MM.1S (cell line): ENCODE measurements at regions not wholly inside any gene's neighbourhood (a gene's known extent, or its start where the extent isn't known, plus 50 kb on each side); places are given as distances from the start of the nearest gene placed in this dataset.

Experiments used
- DNase-seq: peaks from one replicate; pipeline ENCODE4 v3.0.0-alpha.2; 2015
- H2AFZ ChIP-seq: fragments of 300-600 bp; sonication (generic); 2 replicates; pipeline ENCODE4 v1.6.0; 2016; ENCODE audit warnings: antibody characterized with exemption, low read length
- H3F3A ChIP-seq: fragments of 300-600 bp; sonication (generic); 2 replicates; pipeline ENCODE4 v1.6.1; 2016; ENCODE audit warnings: mild to moderate bottlenecking, antibody characterized with exemption, low read length, moderate library complexity, mixed read lengths; ENCODE audit not compliant: insufficient read depth
- H3K27ac ChIP-seq: fragments of 300-600 bp; sonication (generic); 2 replicates; pipeline ENCODE4 v1.5.1; 2016; ENCODE audit warnings: mild to moderate bottlenecking, low read length
- H3K27me3 ChIP-seq: fragments of 300-600 bp; sonication (generic); replicated peaks from 2 replicates; pipeline ENCODE4 v1.6.0; 2016; ENCODE audit warnings: low read length; ENCODE audit not compliant: insufficient read depth
- H3K36me3 ChIP-seq: fragments of 300-600 bp; sonication (generic); replicated peaks from 2 replicates; pipeline ENCODE4 v1.6.1; 2016; ENCODE audit warnings: mild to moderate bottlenecking, low read length, mixed read lengths; ENCODE audit not compliant: insufficient read depth
- H3K4me1 ChIP-seq: fragments of 300-600 bp; sonication (generic); 2 replicates; pipeline ENCODE4 v1.6.1; 2016; ENCODE audit warnings: low read length, mixed read lengths
- H3K4me2 ChIP-seq: fragments of 300-600 bp; sonication (generic); 2 replicates; pipeline ENCODE4 v1.6.0; 2016; ENCODE audit warnings: low read depth, low read length
- H3K4me3 ChIP-seq: fragments of 300-600 bp; sonication (generic); 2 replicates; pipeline ENCODE4 v1.5.1; 2016; ENCODE audit warnings: low read length, mixed read lengths
- H3K79me2 ChIP-seq: fragments of 300-600 bp; sonication (generic); 2 replicates; pipeline ENCODE4 v1.6.1; 2016; ENCODE audit warnings: mixed run types, low read length, mixed read lengths
- H3K9ac ChIP-seq: fragments of 300-600 bp; sonication (generic); 2 replicates; pipeline ENCODE4 v1.6.1; 2016; ENCODE audit warnings: low read length, mixed read lengths
- H3K9me2 ChIP-seq: fragments of 300-600 bp; sonication (generic); replicated peaks from 2 replicates; pipeline ENCODE4 v1.6.1; 2016; ENCODE audit warnings: mild to moderate bottlenecking, low read length, mixed read lengths; ENCODE audit not compliant: insufficient read depth
- H3K9me3 ChIP-seq: fragments of 300-600 bp; sonication (generic); replicated peaks from 2 replicates; pipeline ENCODE4 v1.6.1; 2016; ENCODE audit warnings: mild to moderate bottlenecking, low read length, mixed read lengths; ENCODE audit not compliant: insufficient read depth
- H4K20me1 ChIP-seq: fragments of 300-600 bp; sonication (generic); 2 replicates; pipeline ENCODE4 v1.6.1; 2016; ENCODE audit warnings: mild to moderate bottlenecking, low read length, moderate library complexity, mixed read lengths; ENCODE audit not compliant: insufficient read depth
- CTCF ChIP-seq: fragments of 300-600 bp; sonication (generic); IDR thresholded peaks from 2 replicates; pipeline ENCODE4 v1.5.1; 2016; ENCODE audit warnings: antibody characterized with exemption, low read length, mixed read lengths
- EZH2 ChIP-seq: fragments of 300-600 bp; sonication (generic); optimal IDR thresholded peaks from 2 replicates; pipeline ENCODE3; 2017; ENCODE audit warnings: low read depth, mild to moderate bottlenecking, antibody characterized with exemption, low read length, mixed read lengths
- EZH2phosphoT487 ChIP-seq: fragments of 300-600 bp; sonication (generic); IDR thresholded peaks from 2 replicates; pipeline ENCODE4 v1.6.1; 2018; ENCODE audit warnings: antibody characterized with exemption, low read length

- Histone ChIP-seq H3K27ac (no peak overlapping the region), H3K79me2 (no peaks in the 10 kb centered on the region), H3K27me3 (no peaks in the 10 kb centered on the region), H4K20me1 (no peaks in the 10 kb centered on the region), H3F3A (no peaks in the 10 kb centered on the region), H2AFZ (no peak overlapping the region), H3K4me1 (peaks cover 5% of the 10 kb centered on the region; the same call in 1 of the 2 replicates), H3K9ac (no peak overlapping the region), H3K36me3 (no peaks in the 10 kb centered on the region), H3K9me2 (no peaks in the 10 kb centered on the region), H3K4me3 (no peak overlapping the region), H3K4me2 (no peak overlapping the region), H3K9me3 (no peaks in the 10 kb centered on the region)
- TF ChIP-seq CTCF (no peak), EZH2phosphoT487 (no peak), EZH2 (no peak)
- DNase-seq = no peak
Observed at GRCh38 chr14:29216268-29217232, 450.0 kb downstream of the FOXG1 start.

- Histone ChIP-seq H3K9me2 (no peaks in the 10 kb centered on the region), H3K36me3 (no peaks in the 10 kb centered on the region), H4K20me1 (no peaks in the 10 kb centered on the region), H3K79me2 (no peaks in the 10 kb centered on the region), H3K9me3 (no peaks in the 10 kb centered on the region), H3K4me3 (no peak overlapping the region), H3K27me3 (no peaks in the 10 kb centered on the region), H3K27ac (no peak overlapping the region), H3K4me2 (no peak overlapping the region), H3K9ac (no peak overlapping the region), H2AFZ (no peak overlapping the region), H3K4me1 (peaks cover 5% of the 10 kb centered on the region; the same call in 1 of the 2 replicates), H3F3A (no peaks in the 10 kb centered on the region)
- TF ChIP-seq CTCF (no peak), EZH2phosphoT487 (no peak), EZH2 (no peak)
- no peak for DNase-seq
Observed at GRCh38 chr14:29217813-29218450, 451.3 kb downstream of the FOXG1 start.

- DNase-seq = no peak
- no peak for TF ChIP-seq EZH2phosphoT487
- no peak for TF ChIP-seq EZH2
- TF ChIP-seq CTCF = no peak
- Histone ChIP-seq H3K27ac (no peak overlapping the region), H3K9ac (no peak overlapping the region), H3F3A (no peaks in the 10 kb centered on the region), H3K36me3 (no peaks in the 10 kb centered on the region), H2AFZ (no peak overlapping the region), H3K27me3 (no peaks in the 10 kb centered on the region), H3K9me3 (no peaks in the 10 kb centered on the region), H4K20me1 (no peaks in the 10 kb centered on the region), H3K4me3 (no peak overlapping the region), H3K79me2 (no peaks in the 10 kb centered on the region), H3K4me2 (no peak overlapping the region), H3K9me2 (no peaks in the 10 kb centered on the region), H3K4me1 (0 out of 2 replicates have a peak, but pooled peaks cover 3% of the 10 kb centered on the region)
Observed at GRCh38 chr14:29220072-29220471, 453.5 kb downstream of the FOXG1 start.
